GM12878 (cell line): ENCODE measurements at regions not wholly inside any gene's neighbourhood (a gene's known extent, or its start where the extent isn't known, plus 50 kb on each side); places are given as distances from the start of the nearest gene placed in this dataset.

Experiments used
- ATAC-seq: fragments of 200-7000 bp; cut with Tn5 transposase; 3 replicates; pipeline ENCODE4 v1.9.1; 2020; ENCODE audit warnings: mild to moderate bottlenecking, moderate library complexity
- BruUV-seq: library from RNA; stranded (reverse); fragments of 400-500 nt; replicated peaks from 2 replicates; lab custom pipeline; 2021; lab: Mats Ljungman, UMichigan
- CTCF ChIA-PET: fragments of 300-600 bp; sonication (Branson Sonifier 250); formaldehyde crosslinking; extraction: SDS; loops from one replicate; lab custom pipeline; 2021; ENCODE audit warnings: inconsistent platforms; lab: Yijun Ruan, JAX
- POLR2A ChIA-PET: fragments of 350-600 bp; formaldehyde crosslinking; extraction: SDS; loops from one replicate; lab custom pipeline; 2021; ENCODE audit warnings: inconsistent platforms; lab: Charles Lee
- RAD21 ChIA-PET: fragments of 300-600 bp; sonication (Branson Sonifier 250); formaldehyde crosslinking; loops from one replicate; lab custom pipeline; 2023; ENCODE audit warnings: antibody characterized with exemption; ENCODE audit not compliant: unreplicated experiment; lab: Charles Lee
- SMC1A ChIA-PET: fragments of 300-600 bp; sonication (Branson Sonifier 250); formaldehyde crosslinking; loops from one replicate; lab custom pipeline; 2023; ENCODE audit not compliant: unreplicated experiment, uncharacterized antibody; lab: Charles Lee
- DNase-seq: peaks from one replicate; pipeline ENCODE4 v3.0.0-alpha.2; 2011; ENCODE audit warnings: low read depth, low spot score
- FAIRE-seq: peaks from 3 replicates; lab custom pipeline; 2011; peaks lifted over from hg19 to GRCh38; lab: Jason Lieb, UNC
- H2AFZ ChIP-seq: 2 replicates; pipeline ENCODE4 v1.6.0; 2011; ENCODE audit warnings: low read depth, low read length, control low read depth; ENCODE audit not compliant: control insufficient read depth
- H3K27ac ChIP-seq: 2 replicates; pipeline ENCODE4 v1.5.1; 2011; ENCODE audit warnings: control low read depth; ENCODE audit not compliant: control insufficient read depth, insufficient read depth
- H3K27me3 ChIP-seq, 2 experiments: replicated peaks in 1 of 2; 2 replicates each; pipeline versions ENCODE4 v1.6.0 to v1.6.1; 2011; ENCODE audit warnings: low read length in 1 of 2; ENCODE audit not compliant: control insufficient read depth in 2 of 2, insufficient read depth in 2 of 2
- H3K36me3 ChIP-seq, 2 experiments: 2 replicates each; pipeline ENCODE4 v1.5.1; 2011; ENCODE audit warnings: low read length in 1 of 2; ENCODE audit not compliant: control insufficient read depth in 2 of 2, insufficient read depth in 2 of 2
- H3K4me1 ChIP-seq: 2 replicates; pipeline ENCODE4 v1.6.1; 2011; ENCODE audit warnings: mild to moderate bottlenecking, low read length, moderate library complexity, mixed read lengths; ENCODE audit not compliant: control insufficient read depth, insufficient read depth
- H3K4me2 ChIP-seq: 2 replicates; pipeline ENCODE4 v1.6.0; 2011; ENCODE audit warnings: control low read depth; ENCODE audit not compliant: control insufficient read depth, insufficient read depth
- H3K4me3 ChIP-seq: fragments of 200-600 bp; sonication (generic); 2 replicates; pipeline ENCODE4 v1.5.1; 2016
- H3K79me2 ChIP-seq: 2 replicates; pipeline ENCODE4 v1.6.0; 2011; ENCODE audit warnings: low read length; ENCODE audit not compliant: control insufficient read depth, insufficient read depth
- H3K9ac ChIP-seq: 2 replicates; pipeline ENCODE4 v1.8.0; 2011; ENCODE audit warnings: low read length, control low read depth, mixed read lengths; ENCODE audit not compliant: control insufficient read depth, insufficient read depth
- H3K9me3 ChIP-seq: replicated peaks from 3 replicates; pipeline ENCODE4 v1.5.1; 2011; ENCODE audit warnings: mild to moderate bottlenecking, low read length; ENCODE audit not compliant: control insufficient read depth, insufficient read depth
- H4K20me1 ChIP-seq: 2 replicates; pipeline ENCODE4 v1.6.0; 2011; ENCODE audit not compliant: control insufficient read depth, insufficient read depth
- EP300 ChIP-seq, 2 experiments: fragments of 150-350 bp in 1 of 2; IDR thresholded peaks; 2 replicates each; pipeline ENCODE4 v1.6.1; 2011 to 2012; ENCODE audit warnings: low read depth in 2 of 2, low read length in 2 of 2, borderline replicate concordance in 1 of 2, improper control_type of control experiment in 1 of 2, inconsistent platforms in 1 of 2; ENCODE audit not compliant: control insufficient read depth in 1 of 2
- MTA3 ChIP-seq: IDR thresholded peaks from 2 replicates; pipeline ENCODE4 v1.6.1; 2012; ENCODE audit warnings: low read length, inconsistent platforms, borderline replicate concordance
- NFYA ChIP-seq: IDR thresholded peaks from 2 replicates; pipeline ENCODE4 v1.6.1; 2011; ENCODE audit warnings: low read depth, mild to moderate bottlenecking, low read length, improper control_type of control experiment, borderline replicate concordance
- NFYB ChIP-seq: IDR thresholded peaks from 2 replicates; pipeline ENCODE4 v1.6.1; 2011; ENCODE audit warnings: low read depth, mild to moderate bottlenecking, low read length, improper control_type of control experiment, moderate library complexity; ENCODE audit not compliant: insufficient read depth
- RFX5 ChIP-seq: IDR thresholded peaks from 2 replicates; pipeline ENCODE4 v1.6.1; 2011; ENCODE audit warnings: low read depth, low read length, improper control_type of control experiment
- SREBF1 ChIP-seq: IDR thresholded peaks from 2 replicates; pipeline ENCODE4 v1.6.1; 2012; ENCODE audit warnings: mild to moderate bottlenecking, low read length
- ZBED1 ChIP-seq: IDR thresholded peaks from 2 replicates; pipeline ENCODE4 v1.6.1; 2016; ENCODE audit warnings: borderline replicate concordance
- WGBS: methylation state at CpG from one replicate; pipeline ENCODE4 v1.1.6; 2016; ENCODE audit warnings: low lambda C conversion rate; ENCODE audit not compliant: insufficient replicate concordance, insufficient coverage; ENCODE audit errors: missing lambda C conversion rate; 5-methylcytosine and 5-hydroxymethylcytosine counted together
- in situ Hi-C: fragments of 300-500 bp; cut with MboI; formaldehyde crosslinking; loops from 9 replicates; pipeline ENCODE4 v1.14.3; 2018; ENCODE audit warnings: mixed read lengths
- intact Hi-C: fragments of 100-400 bp; cut with micrococcal nuclease; formaldehyde crosslinking; loops from one replicate; pipeline ENCODE4 v1.14.2; 2022; ENCODE audit not compliant: unreplicated experiment
- TF ChIP-seq, protein P1 (sequence below): IDR thresholded peaks from 2 replicates; pipeline ENCODE4 v1.6.1; 2012; ENCODE audit warnings: improper control_type of control experiment, low read depth, low read length; ENCODE audit not compliant: insufficient replicate concordance
- TF ChIP-seq, protein P2 (sequence below): fragments of 450-650 bp; IDR thresholded peaks from 2 replicates; pipeline ENCODE4 v1.6.1; 2017; ENCODE audit warnings: antibody characterized with exemption, mild to moderate bottlenecking, moderate library complexity
- TF ChIP-seq, protein P3 (sequence below): fragments of 450-650 bp; IDR thresholded peaks from 2 replicates; pipeline ENCODE4 v1.6.1; 2018; ENCODE audit warnings: mild to moderate bottlenecking, low read depth, moderate library complexity; ENCODE audit not compliant: partially characterized antibody

DNA sequence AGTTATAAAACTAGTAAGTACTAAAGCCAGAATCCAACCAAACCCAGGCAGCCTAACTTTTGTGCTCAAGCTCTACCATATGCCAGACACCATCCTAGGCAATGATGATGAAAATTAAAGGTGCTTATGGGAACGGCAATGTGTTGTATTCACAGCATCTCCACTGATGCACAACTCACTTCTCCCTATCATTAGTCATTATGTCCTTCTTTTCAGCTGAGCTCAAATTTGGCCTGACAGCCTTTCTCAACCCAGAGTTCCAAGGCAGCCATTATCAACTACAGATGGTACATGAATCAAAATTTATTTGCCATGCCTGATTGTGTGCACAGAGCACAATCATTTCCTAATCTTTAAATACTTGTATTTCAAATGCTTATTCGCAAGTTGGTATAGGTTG, 121.6 kb upstream of the TNPO1 start (continued):
- TF ChIP-seq, protein P1, sequence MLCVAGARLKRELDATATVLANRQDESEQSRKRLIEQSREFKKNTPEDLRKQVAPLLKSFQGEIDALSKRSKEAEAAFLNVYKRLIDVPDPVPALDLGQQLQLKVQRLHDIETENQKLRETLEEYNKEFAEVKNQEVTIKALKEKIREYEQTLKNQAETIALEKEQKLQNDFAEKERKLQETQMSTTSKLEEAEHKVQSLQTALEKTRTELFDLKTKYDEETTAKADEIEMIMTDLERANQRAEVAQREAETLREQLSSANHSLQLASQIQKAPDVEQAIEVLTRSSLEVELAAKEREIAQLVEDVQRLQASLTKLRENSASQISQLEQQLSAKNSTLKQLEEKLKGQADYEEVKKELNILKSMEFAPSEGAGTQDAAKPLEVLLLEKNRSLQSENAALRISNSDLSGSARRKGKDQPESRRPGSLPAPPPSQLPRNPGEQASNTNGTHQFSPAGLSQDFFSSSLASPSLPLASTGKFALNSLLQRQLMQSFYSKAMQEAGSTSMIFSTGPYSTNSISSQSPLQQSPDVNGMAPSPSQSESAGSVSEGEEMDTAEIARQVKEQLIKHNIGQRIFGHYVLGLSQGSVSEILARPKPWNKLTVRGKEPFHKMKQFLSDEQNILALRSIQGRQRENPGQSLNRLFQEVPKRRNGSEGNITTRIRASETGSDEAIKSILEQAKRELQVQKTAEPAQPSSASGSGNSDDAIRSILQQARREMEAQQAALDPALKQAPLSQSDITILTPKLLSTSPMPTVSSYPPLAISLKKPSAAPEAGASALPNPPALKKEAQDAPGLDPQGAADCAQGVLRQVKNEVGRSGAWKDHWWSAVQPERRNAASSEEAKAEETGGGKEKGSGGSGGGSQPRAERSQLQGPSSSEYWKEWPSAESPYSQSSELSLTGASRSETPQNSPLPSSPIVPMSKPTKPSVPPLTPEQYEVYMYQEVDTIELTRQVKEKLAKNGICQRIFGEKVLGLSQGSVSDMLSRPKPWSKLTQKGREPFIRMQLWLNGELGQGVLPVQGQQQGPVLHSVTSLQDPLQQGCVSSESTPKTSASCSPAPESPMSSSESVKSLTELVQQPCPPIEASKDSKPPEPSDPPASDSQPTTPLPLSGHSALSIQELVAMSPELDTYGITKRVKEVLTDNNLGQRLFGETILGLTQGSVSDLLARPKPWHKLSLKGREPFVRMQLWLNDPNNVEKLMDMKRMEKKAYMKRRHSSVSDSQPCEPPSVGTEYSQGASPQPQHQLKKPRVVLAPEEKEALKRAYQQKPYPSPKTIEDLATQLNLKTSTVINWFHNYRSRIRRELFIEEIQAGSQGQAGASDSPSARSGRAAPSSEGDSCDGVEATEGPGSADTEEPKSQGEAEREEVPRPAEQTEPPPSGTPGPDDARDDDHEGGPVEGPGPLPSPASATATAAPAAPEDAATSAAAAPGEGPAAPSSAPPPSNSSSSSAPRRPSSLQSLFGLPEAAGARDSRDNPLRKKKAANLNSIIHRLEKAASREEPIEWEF = no peak
- TF ChIP-seq ZBED1 (no peak), MTA3 (no peak), NFYA (no peak)
- TF ChIP-seq, all 136 proteins: peak for 0

DNA sequence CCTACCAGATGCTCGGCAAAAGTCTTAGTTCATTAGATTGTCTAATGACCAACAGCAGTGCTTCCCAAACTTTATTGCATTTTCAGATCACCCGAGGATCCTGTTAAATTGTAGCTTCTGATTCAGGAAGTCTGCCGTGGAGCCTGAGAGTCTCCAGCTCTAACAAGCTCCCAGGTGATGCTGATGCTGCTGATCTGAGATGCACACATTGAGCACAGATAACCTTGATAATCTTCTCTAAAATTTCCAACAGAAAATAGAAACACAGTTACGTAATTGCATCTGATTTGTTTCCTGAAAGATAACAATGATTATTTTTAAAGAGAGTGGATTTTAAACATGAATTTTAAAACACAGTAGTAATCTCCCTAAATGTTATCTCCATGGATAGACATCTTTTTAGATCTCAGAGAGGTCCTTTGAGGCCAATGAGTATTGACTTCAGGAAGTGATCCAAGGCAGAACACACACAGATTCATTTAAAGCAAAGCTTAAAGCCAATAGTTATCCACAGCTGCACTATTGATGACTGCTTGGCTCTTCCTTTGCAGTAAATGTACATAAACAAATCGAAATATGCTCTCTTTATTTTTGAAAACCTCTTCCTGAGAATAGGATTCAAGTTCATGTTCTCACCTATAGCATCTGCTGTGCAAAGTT, 122.8 kb upstream of the TNPO1 start:
- no peak for DNase-seq
- in situ Hi-C loops (no loop called here), intact Hi-C loops (no loop called here)
- no peaks in the 10 kb centered on the region for H3K4me1 ChIP-seq
- ChIA-PET CTCF (no interaction called here), SMC1A (no interaction called here), RAD21 (no interaction called here), POLR2A (no interaction called here)
- H4K20me1 ChIP-seq = no peaks in the 10 kb centered on the region
- no peak for FAIRE-seq
- H3K4me3 ChIP-seq = no peak overlapping the region
- no peaks in the 10 kb centered on the region; a peak in 1 of 4 replicates for H3K27me3 ChIP-seq
- BruUV-seq = no TSS peak
- H3K36me3 ChIP-seq = no peaks in the 10 kb centered on the region
- no peak overlapping the region for H3K9ac ChIP-seq
- H2AFZ ChIP-seq = no peak overlapping the region
- no peaks in the 10 kb centered on the region for H3K79me2 ChIP-seq
- no peak overlapping the region for H3K27ac ChIP-seq
- no peak for ATAC-seq
- no peaks in the 10 kb centered on the region for H3K9me3 ChIP-seq
- WGBS = 39% methylated on average over 5 of the region's 5 CpGs
- H3K4me2 ChIP-seq = no peak overlapping the region
- no peak for TF ChIP-seq SREBF1
- TF ChIP-seq, protein P2, sequence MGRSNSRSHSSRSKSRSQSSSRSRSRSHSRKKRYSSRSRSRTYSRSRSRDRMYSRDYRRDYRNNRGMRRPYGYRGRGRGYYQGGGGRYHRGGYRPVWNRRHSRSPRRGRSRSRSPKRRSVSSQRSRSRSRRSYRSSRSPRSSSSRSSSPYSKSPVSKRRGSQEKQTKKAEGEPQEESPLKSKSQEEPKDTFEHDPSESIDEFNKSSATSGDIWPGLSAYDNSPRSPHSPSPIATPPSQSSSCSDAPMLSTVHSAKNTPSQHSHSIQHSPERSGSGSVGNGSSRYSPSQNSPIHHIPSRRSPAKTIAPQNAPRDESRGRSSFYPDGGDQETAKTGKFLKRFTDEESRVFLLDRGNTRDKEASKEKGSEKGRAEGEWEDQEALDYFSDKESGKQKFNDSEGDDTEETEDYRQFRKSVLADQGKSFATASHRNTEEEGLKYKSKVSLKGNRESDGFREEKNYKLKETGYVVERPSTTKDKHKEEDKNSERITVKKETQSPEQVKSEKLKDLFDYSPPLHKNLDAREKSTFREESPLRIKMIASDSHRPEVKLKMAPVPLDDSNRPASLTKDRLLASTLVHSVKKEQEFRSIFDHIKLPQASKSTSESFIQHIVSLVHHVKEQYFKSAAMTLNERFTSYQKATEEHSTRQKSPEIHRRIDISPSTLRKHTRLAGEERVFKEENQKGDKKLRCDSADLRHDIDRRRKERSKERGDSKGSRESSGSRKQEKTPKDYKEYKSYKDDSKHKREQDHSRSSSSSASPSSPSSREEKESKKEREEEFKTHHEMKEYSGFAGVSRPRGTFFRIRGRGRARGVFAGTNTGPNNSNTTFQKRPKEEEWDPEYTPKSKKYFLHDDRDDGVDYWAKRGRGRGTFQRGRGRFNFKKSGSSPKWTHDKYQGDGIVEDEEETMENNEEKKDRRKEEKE = no peak
- TF ChIP-seq EP300 (IDR thresholded peaks at IDR 0.05; ENCODE audit: borderline replicate concordance in 1 of 2, control insufficient read depth in 1 of 2, low read depth in 2 of 2, low read length in 2 of 2) = no peak
- TF ChIP-seq NFYB = no peak
- TF ChIP-seq RFX5 = no peak
- TF ChIP-seq, protein P3, sequence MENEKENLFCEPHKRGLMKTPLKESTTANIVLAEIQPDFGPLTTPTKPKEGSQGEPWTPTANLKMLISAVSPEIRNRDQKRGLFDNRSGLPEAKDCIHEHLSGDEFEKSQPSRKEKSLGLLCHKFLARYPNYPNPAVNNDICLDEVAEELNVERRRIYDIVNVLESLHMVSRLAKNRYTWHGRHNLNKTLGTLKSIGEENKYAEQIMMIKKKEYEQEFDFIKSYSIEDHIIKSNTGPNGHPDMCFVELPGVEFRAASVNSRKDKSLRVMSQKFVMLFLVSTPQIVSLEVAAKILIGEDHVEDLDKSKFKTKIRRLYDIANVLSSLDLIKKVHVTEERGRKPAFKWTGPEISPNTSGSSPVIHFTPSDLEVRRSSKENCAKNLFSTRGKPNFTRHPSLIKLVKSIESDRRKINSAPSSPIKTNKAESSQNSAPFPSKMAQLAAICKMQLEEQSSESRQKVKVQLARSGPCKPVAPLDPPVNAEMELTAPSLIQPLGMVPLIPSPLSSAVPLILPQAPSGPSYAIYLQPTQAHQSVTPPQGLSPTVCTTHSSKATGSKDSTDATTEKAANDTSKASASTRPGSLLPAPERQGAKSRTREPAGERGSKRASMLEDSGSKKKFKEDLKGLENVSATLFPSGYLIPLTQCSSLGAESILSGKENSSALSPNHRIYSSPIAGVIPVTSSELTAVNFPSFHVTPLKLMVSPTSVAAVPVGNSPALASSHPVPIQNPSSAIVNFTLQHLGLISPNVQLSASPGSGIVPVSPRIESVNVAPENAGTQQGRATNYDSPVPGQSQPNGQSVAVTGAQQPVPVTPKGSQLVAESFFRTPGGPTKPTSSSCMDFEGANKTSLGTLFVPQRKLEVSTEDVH = no peak
- no peak for TF ChIP-seq ZBED1
